GM12891 (cell line): ENCODE measurements at regions not wholly inside any gene's neighbourhood (a gene's known extent, or its start where the extent isn't known, plus 50 kb on each side); places are given as distances from the start of the nearest gene placed in this dataset.

ENCODE experiments used
- PAX5 ChIP-seq: IDR thresholded peaks from 2 replicates; pipeline ENCODE4 v1.6.1; 2011; ENCODE audit warnings: low read length, moderate library complexity, mild to moderate bottlenecking; ENCODE audit not compliant: insufficient read depth, severe bottlenecking
- POLR2A ChIP-seq: IDR thresholded peaks from 2 replicates; pipeline ENCODE4 v1.6.1; 2011; ENCODE audit warnings: low read depth, low read length, control low read depth
- POLR2AphosphoS5 ChIP-seq: IDR thresholded peaks from 2 replicates; pipeline ENCODE4 v1.6.1; 2011; ENCODE audit warnings: low read depth, low read length, control low read depth
- POU2F2 ChIP-seq: IDR thresholded peaks from 2 replicates; pipeline ENCODE4 v1.6.1; 2011; ENCODE audit warnings: low read depth, mild to moderate bottlenecking, control low read depth, low read length, moderate library complexity
- SPI1 ChIP-seq: IDR thresholded peaks from 2 replicates; pipeline ENCODE4 v1.6.1; 2011; ENCODE audit warnings: low read depth, low read length, control low read depth
- TAF1 ChIP-seq: IDR thresholded peaks from 2 replicates; pipeline ENCODE4 v1.6.1; 2011; ENCODE audit warnings: low read depth, low read length, control low read depth

- no peak for TF ChIP-seq POLR2AphosphoS5
- TF ChIP-seq POLR2A, result no peak
- no peak for TF ChIP-seq TAF1
- TF ChIP-seq SPI1, result no peak
- TF ChIP-seq PAX5, result no peak
- TF ChIP-seq POU2F2, result no peak
These were observed 146.5 kb upstream of the MSX1 start for GRCh38 chr4:4712800-4713528.
